Activated T-helper 9 cell treated with anti-CD3 and anti-CD28 coated beads, Interleukin-2, amount 50 U/mL, for 16 hours (primary cell): ENCODE measurements at regions not wholly inside any gene's neighbourhood (a gene's known extent, or its start where the extent isn't known, plus 50 kb on each side); places are given as distances from the start of the nearest gene placed in this dataset.

Source experiments
- DNase-seq: peaks from one replicate; pipeline ENCODE4 v3.0.0-alpha.2; 2020; ENCODE audit warnings: low read depth

- DNase-seq, result no peak
Observed at GRCh38 chr13:99055281-99055680, 77.4 kb upstream of the DOCK9 start.

GRCh38 chr13:99055735-99056134 is 77.9 kb upstream of the DOCK9 start:
- DNase-seq, result no peak

- no peak for DNase-seq
Observed at GRCh38 chr13:99056381-99057014, 78.6 kb upstream of the DOCK9 start.

GRCh38 chr13:99057310-99057975 is 79.6 kb upstream of the DOCK9 start:
- no peak for DNase-seq

- no peak for DNase-seq
Observed at GRCh38 chr13:99058527-99059495, 80.9 kb upstream of the DOCK9 start.

- no peak for DNase-seq
Observed at GRCh38 chr13:99059498-99060075, 81.7 kb upstream of the DOCK9 start.

- DNase-seq, result no peak
Observed at GRCh38 chr13:99061411-99061810, 83.5 kb upstream of the DOCK9 start.

- no peak for DNase-seq
Observed at GRCh38 chr13:99062593-99062992, 84.7 kb upstream of the DOCK9 start.

GRCh38 chr13:99063178-99063577 is 85.3 kb upstream of the DOCK9 start:
- no peak for DNase-seq

- no peak for DNase-seq
Observed at GRCh38 chr13:99063952-99064351, 86.1 kb upstream of the DOCK9 start.

- no peak for DNase-seq
Observed at GRCh38 chr13:99064624-99065234, 86.9 kb upstream of the DOCK9 start.

- no peak for DNase-seq
Observed at GRCh38 chr13:99065235-99066015, 87.6 kb upstream of the DOCK9 start.

GRCh38 chr13:99066219-99066618 is 88.4 kb upstream of the DOCK9 start:
- no peak for DNase-seq

GRCh38 chr13:99067159-99067985 is 89.5 kb upstream of the DOCK9 start:
- DNase-seq, result no peak

GRCh38 chr13:99071211-99071610 is 93.3 kb upstream of the DOCK9 start:
- DNase-seq, result no peak

GRCh38 chr13:99071666-99072065 is 93.8 kb upstream of the DOCK9 start:
- DNase-seq, result no peak

- no peak for DNase-seq
Observed at GRCh38 chr13:99072356-99072755, 94.5 kb upstream of the DOCK9 start.

GRCh38 chr13:99072941-99073340 is 95.1 kb upstream of the DOCK9 start:
- no peak for DNase-seq

GRCh38 chr13:99074693-99075092 is 96.8 kb upstream of the DOCK9 start:
- DNase-seq, result no peak
